Stimulated activated CD8-positive, alpha-beta memory T cell treated with anti-CD3 and anti-CD28 coated beads, Interleukin-4, amount 100 ng/mL, for 48 hours (primary cell): ENCODE measurements at regions not wholly inside any gene's neighbourhood (a gene's known extent, or its start where the extent isn't known, plus 50 kb on each side); places are given as distances from the start of the nearest gene placed in this dataset.
"Not testable (repeated sequence)": the region's sequence is repeated elsewhere in the genome, so short reads cannot be mapped to it uniquely, and the experiment has no call there.

Experiments
- DNase-seq: peaks from one replicate; pipeline ENCODE4 v3.0.0-alpha.2; 2020

DNA sequence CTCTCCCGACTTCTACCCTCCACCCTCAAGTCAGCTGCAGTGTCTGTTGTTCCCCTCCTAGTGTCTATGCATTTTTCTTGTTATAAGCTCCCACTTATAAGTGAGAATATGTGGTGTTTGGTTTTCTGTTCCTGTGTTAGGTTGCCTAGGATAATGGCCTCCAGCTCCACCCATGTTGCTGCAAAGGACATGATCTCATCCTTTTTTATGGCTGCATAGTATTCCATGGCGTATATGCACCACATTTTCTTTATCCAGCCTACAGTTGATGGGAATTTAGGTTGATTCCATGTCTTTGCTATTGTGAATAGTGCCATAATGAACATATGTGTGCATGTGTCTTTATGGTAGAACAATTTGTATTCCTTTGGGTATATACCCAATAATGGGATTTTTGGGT, 80.7 kb downstream of the SPTSSA start:
- not testable (repeated sequence) for DNase-seq

GRCh38 chr14:34380471-34380845, 81.6 kb downstream of the SPTSSA start:
- no peak for DNase-seq

DNA sequence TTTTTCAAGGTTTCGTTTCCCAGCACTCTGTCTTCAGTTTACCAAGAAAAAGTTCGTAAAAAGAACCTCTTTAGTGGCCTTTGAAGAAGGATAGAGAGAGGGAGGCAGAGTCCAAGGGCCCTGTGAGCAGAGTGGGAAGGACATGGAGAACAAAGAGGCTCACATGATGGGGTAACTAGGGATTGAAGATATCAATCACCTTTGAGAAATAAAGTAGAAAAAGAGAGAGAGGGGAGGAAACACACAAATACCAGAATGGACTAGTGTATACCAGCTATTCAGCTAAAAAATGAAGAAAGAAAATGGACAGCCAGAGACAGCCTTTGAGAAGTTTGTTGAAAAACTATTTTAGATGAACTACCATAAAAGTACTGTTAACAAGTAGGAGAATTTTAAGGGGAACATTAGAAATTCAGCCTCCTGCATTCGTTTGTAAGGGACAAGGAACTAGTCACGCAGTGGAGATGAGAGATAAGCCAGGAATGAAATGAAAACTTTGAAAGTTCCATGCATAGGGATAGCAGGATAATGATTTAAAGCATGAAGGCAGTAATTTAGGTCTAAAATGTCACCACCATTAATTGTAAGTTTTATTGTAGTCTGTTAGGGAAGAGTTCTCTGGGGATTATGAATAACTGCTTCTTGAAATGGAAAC, 82.1 kb downstream of the SPTSSA start:
- DNase-seq = no peak

DNA sequence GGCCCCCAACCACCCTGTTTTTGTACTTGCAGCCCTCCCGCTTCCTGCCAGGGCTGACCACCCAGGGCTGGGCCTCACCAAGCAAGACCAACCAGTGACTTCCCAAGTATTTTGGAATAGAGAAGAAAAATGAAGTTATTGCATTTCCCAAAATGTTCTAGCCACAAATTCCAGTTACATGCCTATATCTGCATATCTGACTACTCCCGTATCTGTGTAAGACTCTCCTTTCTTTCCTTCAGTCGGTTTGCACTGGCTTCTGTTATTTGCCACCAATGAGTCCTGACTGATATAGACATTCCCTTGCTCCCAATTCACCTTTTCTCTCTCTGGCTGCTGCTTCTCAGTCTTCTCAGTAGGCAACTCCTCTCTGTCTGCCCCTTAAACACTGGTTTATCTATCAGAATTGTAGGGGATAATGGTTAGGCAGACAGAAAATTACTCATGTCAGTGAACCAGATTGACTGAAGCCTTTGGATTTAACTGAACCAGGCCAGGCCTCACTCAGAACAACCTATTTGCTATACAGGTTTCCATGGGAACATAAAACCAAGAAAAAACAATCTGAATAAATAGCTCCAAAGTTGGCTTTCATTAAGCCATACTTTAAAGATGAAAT, 85.3 kb downstream of the SPTSSA start:
- DNase-seq = no peak

DNA sequence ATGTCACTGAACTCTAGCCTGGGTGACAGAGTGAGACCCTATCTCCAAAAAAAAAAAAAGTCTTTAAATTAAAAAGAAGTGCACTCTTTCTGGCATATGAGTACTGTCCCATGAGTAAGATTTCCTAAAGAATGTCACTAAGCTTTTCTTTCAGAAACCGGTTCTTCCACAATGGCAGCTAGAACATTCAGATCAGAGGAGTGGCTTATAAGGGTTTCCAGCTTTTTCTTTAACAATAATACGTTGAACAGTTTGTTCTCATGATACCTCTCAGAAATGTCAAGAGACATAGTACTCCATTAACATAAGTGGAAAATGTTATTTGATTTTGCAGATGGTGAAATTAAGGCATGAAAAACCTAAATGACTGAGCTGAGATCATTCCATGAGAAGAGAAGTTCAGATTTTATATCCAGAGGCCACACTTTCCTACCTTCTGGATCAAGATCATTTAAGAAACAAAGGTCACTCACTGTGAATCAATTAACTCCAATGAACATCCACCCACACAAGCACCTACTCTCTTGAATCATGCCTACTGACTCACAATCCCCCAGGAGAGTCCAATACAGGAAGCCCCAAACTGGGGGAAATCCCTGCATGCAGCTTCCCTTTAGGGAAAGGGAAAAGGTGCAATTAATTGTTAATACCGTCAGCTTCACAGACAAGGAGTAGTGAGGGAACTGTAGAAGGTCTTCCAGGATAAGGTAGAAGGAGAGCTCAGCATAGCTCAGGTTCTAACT, 86.9 kb downstream of the SPTSSA start:
- DNase-seq = no peak

DNA sequence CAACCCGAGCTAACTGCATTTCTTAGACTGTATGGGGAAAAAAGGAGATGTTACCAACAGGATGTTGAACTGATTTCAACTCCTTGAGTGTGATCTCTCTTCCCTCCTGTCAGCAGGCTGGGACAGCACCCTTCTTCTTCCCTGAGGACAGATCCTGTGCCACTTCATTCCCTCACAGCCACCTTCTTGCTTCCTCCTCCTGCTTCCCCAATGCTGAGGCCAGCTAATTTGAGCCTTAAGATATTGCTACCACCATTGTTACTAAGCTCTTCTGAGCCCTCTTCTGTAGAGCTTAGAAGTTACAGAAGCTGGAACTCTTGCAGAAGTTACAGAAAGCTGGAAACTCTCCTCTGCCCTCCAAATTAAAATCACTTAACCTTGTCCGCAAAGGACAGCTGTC, 88.8 kb downstream of the SPTSSA start:
- DNase-seq = no peak

DNA sequence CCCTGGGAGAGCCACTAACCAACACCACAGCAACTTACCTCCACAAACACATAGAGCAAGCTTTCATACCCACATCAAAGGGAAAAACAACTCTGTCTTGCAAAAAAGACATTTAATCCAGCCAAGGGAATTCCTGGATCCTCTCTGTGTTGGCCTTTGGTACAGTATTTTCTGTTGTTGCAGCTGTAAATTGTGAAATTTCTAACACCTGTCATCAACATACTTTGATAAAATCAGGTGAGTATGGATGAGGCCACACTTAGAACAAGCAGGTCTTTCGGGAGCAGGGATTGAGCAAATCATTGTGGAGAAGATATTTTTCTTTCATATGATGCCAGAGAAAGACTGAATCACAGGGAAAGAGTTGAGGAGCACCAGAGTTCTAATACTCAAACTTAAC, 89.3 kb downstream of the SPTSSA start:
- DNase-seq = no peak

- no peak for DNase-seq
Observed at GRCh38 chr14:34369648-34370030, 92.4 kb downstream of the SPTSSA start.

DNA sequence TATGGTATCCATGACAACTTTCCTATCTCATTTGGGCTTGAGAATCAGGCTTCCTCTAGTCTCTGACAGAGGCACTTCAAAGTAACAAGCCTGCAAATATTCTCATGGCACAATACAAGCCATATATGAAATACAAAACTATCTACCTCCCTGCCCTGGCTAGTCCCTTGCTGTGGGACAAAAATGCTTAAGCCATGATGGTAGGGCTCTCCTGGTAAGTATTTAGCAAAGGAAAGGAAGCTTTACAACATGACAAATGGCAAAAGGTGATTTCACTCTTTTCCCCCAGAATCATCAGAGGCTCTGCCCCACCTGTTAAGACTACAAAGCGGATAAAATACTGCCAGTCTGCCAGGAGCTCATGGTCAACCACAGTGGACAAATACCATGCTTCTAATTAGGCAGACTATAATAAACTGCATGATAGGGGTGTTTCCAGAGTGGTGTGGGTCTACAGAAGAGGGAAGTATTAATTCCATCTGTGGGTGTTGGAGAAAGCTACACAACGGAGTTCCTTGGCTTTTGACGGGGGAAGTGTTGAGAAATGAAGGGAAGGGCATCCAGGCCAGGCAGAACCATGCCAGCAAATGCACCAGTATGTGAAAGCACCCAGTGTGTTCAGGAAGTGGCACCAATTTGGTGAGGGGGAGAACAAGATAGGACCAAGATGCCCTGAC, 92.9 kb downstream of the SPTSSA start:
- DNase-seq = no peak

DNA sequence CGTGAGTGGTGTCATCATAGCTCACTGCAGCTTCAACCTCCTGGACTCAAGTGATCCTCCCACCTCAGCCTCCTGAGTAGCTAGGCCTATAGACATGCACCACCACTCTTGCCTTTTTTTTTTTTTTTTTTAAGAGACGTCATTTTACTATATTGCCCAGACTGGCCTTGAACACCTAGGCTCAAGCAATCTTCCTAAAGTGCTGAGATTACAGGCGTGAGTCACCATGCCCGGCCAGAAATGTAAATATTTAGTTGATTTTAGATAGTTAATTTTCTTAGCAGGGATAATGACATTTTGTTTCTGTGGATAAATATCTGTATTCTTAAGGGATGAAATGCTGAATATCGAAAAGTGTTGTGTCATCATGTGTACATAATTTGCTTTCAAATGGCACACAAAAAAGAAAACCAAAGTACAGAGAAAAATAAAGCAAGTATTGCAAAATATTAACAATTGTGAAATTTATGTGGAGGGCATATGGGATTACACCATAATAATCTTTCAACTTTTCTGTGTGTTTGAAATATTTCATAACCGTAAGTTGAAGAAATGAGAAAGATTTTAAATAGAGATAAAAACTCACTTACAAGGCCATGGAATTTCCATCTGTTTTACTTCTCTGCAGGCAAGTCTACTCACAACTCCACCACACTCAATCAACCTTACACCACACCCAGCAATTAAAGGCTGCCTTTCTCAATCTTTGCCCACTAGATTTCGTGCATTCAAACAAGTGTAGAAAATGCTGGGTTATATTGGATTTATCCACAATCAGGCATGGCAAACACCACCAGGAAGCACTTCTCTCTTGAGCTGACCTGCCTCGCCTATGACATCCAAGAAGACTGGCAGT, 93.7 kb downstream of the SPTSSA start:
- no peak for DNase-seq

DNA sequence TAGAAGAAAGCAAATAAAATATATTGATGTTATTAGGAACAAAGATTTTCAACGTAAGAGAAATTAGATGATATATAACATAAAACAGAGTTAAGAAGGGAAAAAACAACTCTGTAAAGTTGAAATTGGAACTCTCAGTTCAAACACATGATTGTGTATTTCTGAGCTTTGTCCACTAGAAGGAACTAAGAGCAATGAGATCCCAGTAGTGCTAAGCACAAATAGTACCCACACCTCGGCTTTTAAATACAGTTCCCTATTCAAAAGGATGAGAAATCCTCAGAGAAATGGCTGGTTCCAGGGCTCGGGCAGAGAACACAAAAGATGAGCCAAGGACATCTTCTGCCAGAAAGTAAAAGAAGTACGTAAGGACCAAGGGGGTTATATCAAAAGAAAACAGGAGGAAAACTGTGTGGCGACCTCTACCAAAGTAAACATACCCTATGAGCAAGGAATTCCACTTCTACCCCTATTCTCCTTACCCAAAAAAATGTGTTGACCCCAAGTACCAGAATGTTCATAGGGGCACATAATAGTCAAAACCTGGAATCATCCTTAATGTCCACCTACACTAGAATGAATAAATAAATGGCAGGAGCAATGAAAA, 96.6 kb downstream of the SPTSSA start:
- no peak for DNase-seq

DNA sequence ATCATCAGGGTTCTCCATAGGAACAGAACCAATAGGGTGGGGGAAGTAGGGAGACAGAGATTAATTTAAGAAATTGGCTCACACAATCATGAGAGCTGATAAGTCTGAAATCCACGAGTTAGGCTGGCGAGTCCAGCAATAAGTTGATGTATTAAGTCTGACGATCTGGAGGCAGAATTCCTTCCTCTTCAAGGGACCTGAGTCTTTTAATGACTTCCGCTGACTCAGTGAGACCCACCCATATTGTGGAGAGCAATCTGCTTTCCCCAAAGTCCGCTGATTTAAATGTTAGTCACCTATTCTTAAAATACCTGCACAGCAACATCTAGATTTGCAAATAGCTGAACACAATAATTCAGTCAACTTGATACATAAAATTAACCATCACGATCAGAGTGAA, 97.8 kb downstream of the SPTSSA start:
- DNase-seq = no peak

GRCh38 chr14:34363733-34364134, 98.3 kb downstream of the SPTSSA start:
- no peak for DNase-seq

DNA sequence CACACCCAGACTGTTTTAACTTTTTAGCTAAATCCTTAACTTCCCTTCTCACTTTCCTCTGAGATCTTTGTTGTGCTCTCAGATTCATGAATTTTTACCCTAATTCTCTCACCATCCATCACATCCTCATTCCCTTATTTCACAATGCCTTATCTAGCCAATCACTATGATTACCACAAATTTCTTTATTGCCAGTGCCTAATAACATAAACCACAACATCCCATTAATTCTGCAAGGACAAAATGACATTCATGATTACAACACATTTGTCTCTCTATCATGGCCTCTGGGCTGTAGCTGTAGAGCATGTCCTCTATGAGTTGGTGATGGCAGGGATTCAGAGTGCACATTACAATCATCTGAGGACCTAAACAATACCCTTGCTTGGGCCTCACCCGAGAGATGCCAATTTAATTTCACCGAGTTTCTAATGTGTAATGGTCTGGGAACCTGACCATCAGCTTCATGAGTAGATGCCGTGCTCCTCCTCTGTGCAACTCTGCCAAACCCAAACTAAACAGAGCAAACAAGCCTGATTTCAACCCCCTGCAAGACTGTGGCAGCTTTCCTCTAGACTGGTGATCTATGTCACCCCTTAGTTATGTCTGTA, 99.3 kb downstream of the SPTSSA start:
- DNase-seq = no peak

- no peak for DNase-seq
Observed at GRCh38 chr14:34361504-34362011, 100.5 kb downstream of the SPTSSA start.

GRCh38 chr14:34359420-34360117, 102.5 kb downstream of the SPTSSA start:
- no peak for DNase-seq

DNA sequence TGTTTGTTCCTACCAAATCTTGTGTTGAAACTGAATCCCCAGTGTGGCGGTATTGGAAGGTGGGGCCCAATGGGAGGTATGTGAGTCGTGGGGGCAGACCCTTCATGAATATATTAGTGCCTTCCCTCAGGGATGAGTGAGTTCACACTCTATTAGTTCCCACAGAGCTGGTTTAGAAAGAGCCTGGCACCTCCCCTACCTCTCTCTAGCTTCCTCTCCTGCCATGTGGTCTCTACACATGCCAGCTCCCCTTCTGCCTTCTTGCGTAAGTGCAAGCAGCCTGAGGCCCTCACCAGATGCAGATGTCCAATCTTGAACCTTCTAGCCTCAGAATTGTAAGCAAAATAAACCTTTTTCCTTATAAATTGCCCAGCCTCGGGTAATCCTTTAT, 105.8 kb downstream of the SPTSSA start:
- no peak for DNase-seq

GRCh38 chr14:34355584-34356263, 106.3 kb downstream of the SPTSSA start:
- DNase-seq = no peak

DNA sequence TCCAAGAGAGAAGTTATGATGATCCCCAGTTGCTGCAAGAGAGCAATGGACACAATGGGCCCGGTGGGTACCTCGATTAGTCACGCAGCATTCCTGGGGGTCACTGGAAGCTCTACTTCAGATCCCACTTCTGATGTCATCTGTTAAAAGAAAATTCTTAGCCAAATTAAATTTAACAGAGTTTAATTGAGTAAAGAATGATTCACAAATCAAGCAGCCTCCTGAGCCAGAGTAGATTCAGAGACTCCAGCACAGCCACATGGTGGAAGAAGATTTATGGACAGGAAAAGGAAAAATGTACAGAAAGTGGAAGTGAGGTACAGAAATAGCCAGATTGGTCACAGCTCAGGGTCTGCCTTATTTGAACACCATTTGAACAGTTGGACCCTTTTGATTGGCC, 107.5 kb downstream of the SPTSSA start:
- no peak for DNase-seq

DNA sequence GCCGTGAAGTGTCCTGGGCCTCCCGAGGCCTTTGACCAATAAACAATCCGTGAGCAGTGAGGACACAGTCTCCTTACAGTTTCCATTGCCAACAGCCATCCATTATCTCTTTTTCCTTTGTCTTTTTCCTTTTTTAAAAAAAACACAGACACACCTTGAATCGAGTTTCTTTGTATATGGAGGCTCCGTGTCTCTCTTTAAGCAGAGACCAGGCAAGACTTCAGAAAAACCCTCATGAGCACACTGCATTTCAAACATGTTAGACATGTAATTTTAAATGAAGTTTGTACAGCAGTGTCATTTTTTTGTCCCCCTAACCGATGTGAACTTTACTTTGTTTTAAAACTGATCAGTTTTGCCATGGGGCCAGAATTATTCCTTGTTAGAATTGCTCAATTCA, 111.1 kb downstream of the SPTSSA start:
- DNase-seq = no peak

DNA sequence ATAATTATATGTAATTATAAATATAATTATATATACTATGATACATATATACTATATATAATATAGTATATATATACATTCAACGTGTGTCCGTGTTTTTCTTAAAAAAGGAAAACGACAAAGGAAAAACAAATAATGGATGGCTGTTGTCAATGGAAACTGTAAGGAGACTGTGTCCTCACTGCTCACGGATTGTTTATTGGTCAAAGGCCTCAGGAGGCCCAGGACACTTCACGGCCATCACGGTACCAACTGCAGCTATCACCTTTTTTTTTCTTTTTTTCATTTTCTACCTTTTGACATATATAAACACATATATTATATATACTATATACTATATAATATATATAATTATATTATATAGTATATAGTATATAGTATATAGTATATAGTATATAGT, 113.4 kb downstream of the SPTSSA start:
- no peak for DNase-seq
